ENCODE measurements at regions not wholly inside any gene's neighbourhood (a gene's known extent, or its start where the extent isn't known, plus 50 kb on each side); places are given as distances from the start of the nearest gene placed in this dataset.
"Not testable (repeated sequence)": the region's sequence is repeated elsewhere in the genome, so short reads cannot be mapped to it uniquely, and the experiment has no call there.

DNA sequence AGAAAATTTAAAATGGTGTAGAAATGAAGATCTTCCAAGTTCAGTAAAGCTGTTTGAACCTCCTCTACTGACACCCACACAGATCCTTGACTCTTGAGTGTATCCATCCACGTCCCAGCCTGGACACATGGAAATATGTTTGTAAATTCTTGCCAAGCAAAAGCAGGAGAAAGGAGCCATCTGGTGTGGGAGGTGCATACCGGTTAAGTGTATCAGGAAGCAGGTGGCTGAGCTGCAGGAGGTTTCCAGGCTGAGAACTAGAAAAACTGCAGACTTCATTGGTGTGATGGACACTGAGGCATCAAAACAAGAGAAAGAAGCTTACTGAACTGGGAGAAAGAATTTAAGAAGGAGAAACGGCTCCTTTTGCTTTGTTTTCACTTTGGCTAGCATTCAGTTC lies 229.9 kb upstream of the GRIK2 start:
- no peaks in the 10 kb centered on the region for H3K9me3 ChIP-seq (ENCODE audit: low read length)
- ChIA-PET CTCF (no interaction called here), POLR2A (no interaction called here)
- H3K27me3 Mint-ChIP-seq, result no peaks in the 10 kb centered on the region
- no peak overlapping the region for H3K27ac ChIP-seq (ENCODE audit: low read depth, low read length)
- no peaks in the 10 kb centered on the region for H3K36me3 ChIP-seq (ENCODE audit: insufficient read depth, low read length)
- H3K36me3 Mint-ChIP-seq, result no peaks in the 10 kb centered on the region
- no peaks in the 10 kb centered on the region for H3K27me3 ChIP-seq (ENCODE audit: insufficient read depth, low read length, poor library complexity, severe bottlenecking)
- no peaks in the 10 kb centered on the region for H3K4me1 ChIP-seq (ENCODE audit: insufficient read depth, low read length)
- H3K4me3 Mint-ChIP-seq, result no peak overlapping the region
- no peak overlapping the region for H3K27ac Mint-ChIP-seq
- DNase-seq, result no peak
- H3K4me1 Mint-ChIP-seq, result no peaks in the 10 kb centered on the region
- H3K9me3 Mint-ChIP-seq, result peaks cover 0 to 11% (median 3%) of the 10 kb centered on the region in 5 donors
- H3K4me3 ChIP-seq (ENCODE audit: low read length), result no peak overlapping the region

GRCh38 chr6:101167638-101168037 lies 225.9 kb upstream of the GRIK2 start:
- DNase-seq, result no peak
- Histone ChIP-seq H3K36me3 (ENCODE audit: insufficient read depth, low read length) (no peaks in the 10 kb centered on the region), H3K4me1 (ENCODE audit: insufficient read depth, low read length) (no peaks in the 10 kb centered on the region), H3K9me3 (ENCODE audit: low read length) (peaks cover 3% of the 10 kb centered on the region), H3K27me3 (ENCODE audit: insufficient read depth, low read length, poor library complexity, severe bottlenecking) (no peaks in the 10 kb centered on the region), H3K4me3 (ENCODE audit: low read length) (no peak overlapping the region), H3K27ac (ENCODE audit: low read depth, low read length) (no peak overlapping the region)
- CTCF ChIA-PET, result no interaction called here
- H3K36me3 Mint-ChIP-seq, result no peaks in the 10 kb centered on the region
- H3K9me3 Mint-ChIP-seq, result peaks cover 15 to 28% (median 17%) of the 10 kb centered on the region in 5 donors
- no peaks in the 10 kb centered on the region for H3K27me3 Mint-ChIP-seq
- POLR2A ChIA-PET, result no interaction called here
- no peaks in the 10 kb centered on the region for H3K4me1 Mint-ChIP-seq
- no peak overlapping the region for H3K27ac Mint-ChIP-seq
- no peak overlapping the region for H3K4me3 Mint-ChIP-seq

DNA sequence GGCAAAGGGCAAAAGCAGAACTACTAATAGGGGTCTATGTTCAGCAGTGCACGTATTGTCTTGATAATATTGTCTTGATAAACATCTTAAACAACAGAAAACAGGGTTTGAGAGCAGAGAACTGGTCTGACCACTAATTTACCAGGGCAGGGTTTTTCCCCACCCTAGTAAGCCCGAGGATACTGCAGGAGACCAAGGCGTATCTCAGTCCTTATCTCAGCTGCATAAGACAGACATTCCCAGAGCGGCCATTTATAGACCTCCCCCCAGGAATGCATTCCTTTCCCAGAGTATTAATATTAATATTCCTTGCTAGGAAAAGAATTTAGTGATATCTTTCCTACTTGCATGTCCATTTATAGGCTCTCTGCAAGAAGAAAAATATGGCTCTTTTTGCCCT lies 222.5 kb upstream of the GRIK2 start:
- H3K27me3 Mint-ChIP-seq; H3K9me3 ChIP-seq (ENCODE audit: low read length); H3K36me3 ChIP-seq (ENCODE audit: insufficient read depth, low read length); H3K4me1 Mint-ChIP-seq; H3K4me3 Mint-ChIP-seq; CTCF ChIA-PET; H3K4me3 ChIP-seq (ENCODE audit: low read length); DNase-seq; H3K36me3 Mint-ChIP-seq; H3K27ac ChIP-seq (ENCODE audit: low read depth, low read length); H3K27ac Mint-ChIP-seq; H3K4me1 ChIP-seq (ENCODE audit: insufficient read depth, low read length); H3K27me3 ChIP-seq (ENCODE audit: insufficient read depth, low read length, poor library complexity, severe bottlenecking); POLR2A ChIA-PET: not testable (repeated sequence)
- peaks cover 15 to 31% (median 20%) of the 10 kb centered on the region in 5 donors for H3K9me3 Mint-ChIP-seq

GRCh38 chr6:101178748-101179147 lies 214.8 kb upstream of the GRIK2 start:
- DNase-seq, result no peak
- no peak overlapping the region for H3K27ac ChIP-seq (ENCODE audit: low read depth, low read length)
- CTCF ChIA-PET, result no interaction called here
- H3K9me3 Mint-ChIP-seq, result peaks cover 0 to 7% (median 3%) of the 10 kb centered on the region in 5 donors
- no peak overlapping the region for H3K4me3 ChIP-seq (ENCODE audit: low read length)
- H3K9me3 ChIP-seq (ENCODE audit: low read length), result no peaks in the 10 kb centered on the region
- no peaks in the 10 kb centered on the region for H3K4me1 ChIP-seq (ENCODE audit: insufficient read depth, low read length)
- no peaks in the 10 kb centered on the region for H3K36me3 Mint-ChIP-seq
- no peaks in the 10 kb centered on the region for H3K36me3 ChIP-seq (ENCODE audit: insufficient read depth, low read length)
- no peaks in the 10 kb centered on the region for H3K27me3 ChIP-seq (ENCODE audit: insufficient read depth, low read length, poor library complexity, severe bottlenecking)
- no peak overlapping the region for H3K4me3 Mint-ChIP-seq
- POLR2A ChIA-PET, result no interaction called here
- H3K27me3 Mint-ChIP-seq, result no peaks in the 10 kb centered on the region
- no peaks in the 10 kb centered on the region for H3K4me1 Mint-ChIP-seq
- H3K27ac Mint-ChIP-seq, result no peak overlapping the region

DNA sequence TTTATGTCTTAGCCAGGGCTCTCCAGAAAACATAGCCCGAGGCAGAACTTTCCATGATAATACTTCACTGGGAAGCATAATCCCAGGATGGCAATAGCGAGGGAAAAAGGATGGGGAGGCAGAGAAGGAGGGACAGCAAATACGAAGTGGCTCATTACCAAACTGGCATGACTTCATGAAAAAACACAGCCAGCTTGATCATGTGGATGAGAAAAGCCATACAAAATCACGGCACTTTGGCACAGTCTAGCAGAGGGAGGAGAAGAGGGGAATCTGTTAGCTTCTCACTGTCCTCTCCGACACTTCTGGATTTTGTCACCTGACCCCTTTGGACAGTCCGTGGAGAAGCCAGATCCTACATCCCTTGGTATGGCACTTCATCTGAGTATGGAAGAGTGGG lies 212.5 kb upstream of the GRIK2 start:
- H3K4me3 ChIP-seq (ENCODE audit: low read length), result no peak overlapping the region
- no peaks in the 10 kb centered on the region for H3K27me3 Mint-ChIP-seq
- H3K9me3 Mint-ChIP-seq, result peaks cover 0 to 5% (median 3%) of the 10 kb centered on the region in 5 donors
- no peaks in the 10 kb centered on the region for H3K27me3 ChIP-seq (ENCODE audit: insufficient read depth, low read length, poor library complexity, severe bottlenecking)
- H3K4me1 Mint-ChIP-seq, result no peaks in the 10 kb centered on the region
- no peaks in the 10 kb centered on the region for H3K36me3 Mint-ChIP-seq
- DNase-seq, result no peak
- no peak overlapping the region for H3K4me3 Mint-ChIP-seq
- no peaks in the 10 kb centered on the region for H3K9me3 ChIP-seq (ENCODE audit: low read length)
- POLR2A ChIA-PET, result no interaction called here
- H3K27ac Mint-ChIP-seq, result no peak overlapping the region
- CTCF ChIA-PET, result no interaction called here
- H3K36me3 ChIP-seq (ENCODE audit: insufficient read depth, low read length), result no peaks in the 10 kb centered on the region
- H3K27ac ChIP-seq (ENCODE audit: low read depth, low read length), result no peak overlapping the region
- H3K4me1 ChIP-seq (ENCODE audit: insufficient read depth, low read length), result no peaks in the 10 kb centered on the region

DNA sequence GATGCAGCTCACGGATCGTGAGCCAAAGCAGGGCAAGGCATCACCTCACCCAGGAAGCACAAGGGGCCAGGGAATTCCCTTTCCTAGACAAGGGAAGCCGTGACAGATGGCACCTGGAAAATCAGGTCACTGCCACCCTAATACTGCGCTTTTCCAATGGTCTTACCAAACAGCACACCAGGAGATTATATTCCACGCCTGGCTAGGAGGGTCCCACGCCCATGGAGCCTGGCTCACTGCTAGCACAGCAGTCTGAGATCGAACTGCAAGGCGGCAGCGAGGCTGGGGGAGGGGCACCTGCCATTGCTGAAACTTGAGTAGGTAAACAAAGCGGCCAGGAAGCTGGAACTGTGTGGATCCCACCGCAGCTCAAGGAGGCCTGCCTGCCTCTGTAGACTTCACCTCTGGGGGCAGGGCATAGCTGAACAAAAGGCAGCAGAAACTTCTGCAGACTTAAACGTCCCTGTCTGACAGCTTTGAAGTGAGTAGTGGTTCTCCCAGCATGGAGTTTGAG lies 205.2 kb upstream of the GRIK2 start:
- H3K4me3 Mint-ChIP-seq; H3K9me3 Mint-ChIP-seq; H3K4me3 ChIP-seq (ENCODE audit: low read length); DNase-seq; H3K27ac Mint-ChIP-seq; H3K36me3 ChIP-seq (ENCODE audit: insufficient read depth, low read length); H3K4me1 ChIP-seq (ENCODE audit: insufficient read depth, low read length); POLR2A ChIA-PET; H3K27ac ChIP-seq (ENCODE audit: low read depth, low read length); H3K27me3 ChIP-seq (ENCODE audit: insufficient read depth, low read length, poor library complexity, severe bottlenecking); H3K36me3 Mint-ChIP-seq; H3K9me3 ChIP-seq (ENCODE audit: low read length); CTCF ChIA-PET; H3K4me1 Mint-ChIP-seq; H3K27me3 Mint-ChIP-seq: not testable (repeated sequence)

DNA sequence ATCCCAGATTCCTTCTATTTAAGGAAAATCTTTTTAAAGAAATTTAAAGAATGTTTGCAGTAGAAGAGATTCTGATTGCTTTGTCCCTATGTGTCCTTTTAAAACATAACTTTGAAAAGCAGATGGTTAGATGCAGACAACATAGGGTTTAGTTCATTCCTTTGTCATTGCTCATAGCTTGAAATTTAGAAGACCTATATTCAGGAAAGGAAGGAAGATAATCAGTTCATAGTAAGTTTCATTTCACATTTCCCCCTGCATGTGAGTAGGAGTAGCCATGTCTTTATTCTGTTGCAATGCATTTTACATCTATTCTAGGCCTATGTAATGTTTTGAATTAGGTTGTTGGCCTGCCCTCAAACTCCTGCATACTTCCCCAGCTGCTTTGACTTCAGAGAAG lies 197.9 kb upstream of the GRIK2 start:
- DNase-seq, result no peak
- H3K27me3 Mint-ChIP-seq, result no peaks in the 10 kb centered on the region
- H3K4me1 ChIP-seq (ENCODE audit: insufficient read depth, low read length), result no peaks in the 10 kb centered on the region
- H3K4me3 ChIP-seq (ENCODE audit: low read length), result no peak overlapping the region
- H3K4me3 Mint-ChIP-seq, result no peak overlapping the region
- CTCF ChIA-PET, result no interaction called here
- H3K9me3 ChIP-seq (ENCODE audit: low read length), result no peaks in the 10 kb centered on the region
- H3K36me3 Mint-ChIP-seq, result no peaks in the 10 kb centered on the region
- H3K27ac Mint-ChIP-seq, result no peak overlapping the region
- H3K27ac ChIP-seq (ENCODE audit: low read depth, low read length), result no peak overlapping the region
- H3K27me3 ChIP-seq (ENCODE audit: insufficient read depth, low read length, poor library complexity, severe bottlenecking), result no peaks in the 10 kb centered on the region
- no peaks in the 10 kb centered on the region for H3K4me1 Mint-ChIP-seq
- no peaks in the 10 kb centered on the region for H3K36me3 ChIP-seq (ENCODE audit: insufficient read depth, low read length)
- POLR2A ChIA-PET, result no interaction called here
- H3K9me3 Mint-ChIP-seq, result peaks cover 3 to 6% (median 3%) of the 10 kb centered on the region in 5 donors

DNA sequence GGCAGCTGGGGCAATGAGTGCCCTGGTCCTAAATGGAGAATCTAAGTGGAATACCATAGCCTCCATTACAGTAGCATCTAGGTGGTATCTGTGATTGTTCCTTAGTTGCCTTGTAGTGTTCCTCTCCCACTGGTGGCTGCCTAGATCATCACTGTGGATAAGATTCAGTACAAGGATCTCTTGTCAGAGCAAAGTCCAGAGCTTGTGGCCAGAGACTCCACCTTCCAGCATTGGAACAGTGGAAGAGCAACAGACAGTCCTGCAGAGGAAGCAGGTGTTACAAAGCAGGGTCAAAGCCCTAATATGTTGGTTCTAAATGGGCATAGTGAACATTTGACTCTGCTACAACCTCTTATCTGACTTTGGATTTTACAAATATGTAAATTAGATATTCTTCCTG lies 194.1 kb upstream of the GRIK2 start:
- H3K9me3 ChIP-seq (ENCODE audit: low read length), result no peaks in the 10 kb centered on the region
- no peaks in the 10 kb centered on the region for H3K27me3 ChIP-seq (ENCODE audit: insufficient read depth, low read length, poor library complexity, severe bottlenecking)
- no peaks in the 10 kb centered on the region for H3K4me1 ChIP-seq (ENCODE audit: insufficient read depth, low read length)
- H3K4me1 Mint-ChIP-seq, result no peaks in the 10 kb centered on the region
- H3K4me3 ChIP-seq (ENCODE audit: low read length), result no peak overlapping the region
- H3K27ac ChIP-seq (ENCODE audit: low read depth, low read length), result no peak overlapping the region
- no peaks in the 10 kb centered on the region for H3K36me3 ChIP-seq (ENCODE audit: insufficient read depth, low read length)
- CTCF ChIA-PET, result no interaction called here
- POLR2A ChIA-PET, result no interaction called here
- H3K36me3 Mint-ChIP-seq, result no peaks in the 10 kb centered on the region
- no peaks in the 10 kb centered on the region for H3K27me3 Mint-ChIP-seq
- H3K27ac Mint-ChIP-seq, result no peak overlapping the region
- DNase-seq, result no peak
- no peak overlapping the region for H3K4me3 Mint-ChIP-seq
- H3K9me3 Mint-ChIP-seq, result peaks cover 3 to 12% (median 3%) of the 10 kb centered on the region in 5 donors

GRCh38 chr6:101202867-101203374 lies 190.6 kb upstream of the GRIK2 start:
- no peaks in the 10 kb centered on the region for H3K27me3 Mint-ChIP-seq
- peaks cover 0 to 8% (median 3%) of the 10 kb centered on the region in 5 donors for H3K9me3 Mint-ChIP-seq
- H3K27me3 ChIP-seq (ENCODE audit: insufficient read depth, low read length, poor library complexity, severe bottlenecking), result no peaks in the 10 kb centered on the region
- CTCF ChIA-PET, result no interaction called here
- no peaks in the 10 kb centered on the region for H3K9me3 ChIP-seq (ENCODE audit: low read length)
- no peaks in the 10 kb centered on the region for H3K4me1 Mint-ChIP-seq
- H3K36me3 Mint-ChIP-seq, result no peaks in the 10 kb centered on the region
- H3K4me3 Mint-ChIP-seq, result no peak overlapping the region
- H3K27ac Mint-ChIP-seq, result no peak overlapping the region
- no peaks in the 10 kb centered on the region for H3K36me3 ChIP-seq (ENCODE audit: insufficient read depth, low read length)
- POLR2A ChIA-PET, result no interaction called here
- DNase-seq, result no peak
- H3K27ac ChIP-seq (ENCODE audit: low read depth, low read length), result no peak overlapping the region
- no peak overlapping the region for H3K4me3 ChIP-seq (ENCODE audit: low read length)
- no peaks in the 10 kb centered on the region for H3K4me1 ChIP-seq (ENCODE audit: insufficient read depth, low read length)

All from CD8-positive, alpha-beta memory T cell (primary cell).